ENCODE measurements at regions not wholly inside any gene's neighbourhood (a gene's known extent, or its start where the extent isn't known, plus 50 kb on each side); places are given as distances from the start of the nearest gene placed in this dataset.

GRCh38 chr2:234164493-234165413 lies 114.3 kb downstream of the SPP2 start:
- H3K4me1 ChIP-seq = peaks cover 5% of the 10 kb centered on the region
- H3K4me3 ChIP-seq = no peak overlapping the region
- intact Hi-C loops (cut with micrococcal nuclease) = no loop called here
- no peak overlapping the region for H3K27ac ChIP-seq (replicated peaks)
- no peak for DNase-seq
- no peaks in the 10 kb centered on the region for H3K36me3 ChIP-seq
- no peak for TF ChIP-seq CTCF (IDR thresholded peaks at IDR 0.05; ENCODE audit: borderline replicate concordance)
- no peaks in the 10 kb centered on the region for H3K27me3 ChIP-seq (ENCODE audit: low read depth)
- no peaks in the 10 kb centered on the region for H3K9me3 ChIP-seq (replicated peaks)

- no peaks in the 10 kb centered on the region for H3K36me3 ChIP-seq
- no peaks in the 10 kb centered on the region for H3K9me3 ChIP-seq (replicated peaks)
- peaks cover 4% of the 10 kb centered on the region for H3K27me3 ChIP-seq (ENCODE audit: low read depth)
- intact Hi-C loops (cut with micrococcal nuclease) = no loop called here
- no peak for TF ChIP-seq CTCF (IDR thresholded peaks at IDR 0.05; ENCODE audit: borderline replicate concordance)
- no peak overlapping the region for H3K4me3 ChIP-seq
- no peaks in the 10 kb centered on the region for H3K4me1 ChIP-seq
- H3K27ac ChIP-seq (replicated peaks) = no peak overlapping the region
- no peak for DNase-seq
These were observed 113.1 kb downstream of the SPP2 start for GRCh38 chr2:234163510-234164045.

GRCh38 chr2:234162861-234163260 lies 112.4 kb downstream of the SPP2 start:
- Histone ChIP-seq H3K27ac (replicated peaks) (no peak overlapping the region), H3K4me3 (no peak overlapping the region), H3K27me3 (ENCODE audit: low read depth) (peaks cover 4% of the 10 kb centered on the region), H3K36me3 (no peaks in the 10 kb centered on the region), H3K9me3 (replicated peaks) (no peaks in the 10 kb centered on the region), H3K4me1 (no peaks in the 10 kb centered on the region)
- intact Hi-C loops (cut with micrococcal nuclease) = no loop called here
- DNase-seq = no peak
- TF ChIP-seq CTCF (IDR thresholded peaks at IDR 0.05; ENCODE audit: borderline replicate concordance) = no peak

- peaks cover 5% of the 10 kb centered on the region for H3K27me3 ChIP-seq (ENCODE audit: low read depth)
- no peaks in the 10 kb centered on the region for H3K36me3 ChIP-seq
- H3K4me1 ChIP-seq = no peaks in the 10 kb centered on the region
- no peak overlapping the region for H3K27ac ChIP-seq (replicated peaks)
- no peak overlapping the region for H3K4me3 ChIP-seq
- TF ChIP-seq CTCF (IDR thresholded peaks at IDR 0.05; ENCODE audit: borderline replicate concordance) = no peak
- no peaks in the 10 kb centered on the region for H3K9me3 ChIP-seq (replicated peaks)
- intact Hi-C loops (cut with micrococcal nuclease) = no loop called here
- DNase-seq = no peak
These were observed 111.4 kb downstream of the SPP2 start for GRCh38 chr2:234161932-234162331.

- no peak for DNase-seq
- TF ChIP-seq CTCF (IDR thresholded peaks at IDR 0.05; ENCODE audit: borderline replicate concordance) = no peak
- Histone ChIP-seq H3K4me1 (no peaks in the 10 kb centered on the region), H3K27ac (replicated peaks) (no peak overlapping the region), H3K27me3 (ENCODE audit: low read depth) (peaks cover 28% of the 10 kb centered on the region), H3K36me3 (no peaks in the 10 kb centered on the region), H3K4me3 (no peak overlapping the region), H3K9me3 (replicated peaks) (no peaks in the 10 kb centered on the region)
- intact Hi-C loops (cut with micrococcal nuclease) = no loop called here
These were observed 108.3 kb downstream of the SPP2 start for GRCh38 chr2:234158812-234159211.
